Stimulated activated CD8-positive, alpha-beta memory T cell treated with anti-CD3 and anti-CD28 coated beads, Interleukin-12 subunit alpha, Interleukin-12 subunit beta, amount 100 ng/mL, for 1 hour (primary cell): ENCODE measurements at regions not wholly inside any gene's neighbourhood (a gene's known extent, or its start where the extent isn't known, plus 50 kb on each side); places are given as distances from the start of the nearest gene placed in this dataset.

Experiments used
- DNase-seq: peaks from one replicate; pipeline ENCODE4 v3.0.0-alpha.2; 2020; ENCODE audit warnings: low read depth

- no peak for DNase-seq
Observed at GRCh38 chr17:14474591-14474990, 173.7 kb downstream of the HS3ST3B1 start.

- no peak for DNase-seq
Observed at GRCh38 chr17:14471052-14471451, 170.2 kb downstream of the HS3ST3B1 start.

GRCh38 chr17:14470417-14470816 lies 169.5 kb downstream of the HS3ST3B1 start:
- no peak for DNase-seq

GRCh38 chr17:14469971-14470370 lies 169.1 kb downstream of the HS3ST3B1 start:
- no peak for DNase-seq

DNA sequence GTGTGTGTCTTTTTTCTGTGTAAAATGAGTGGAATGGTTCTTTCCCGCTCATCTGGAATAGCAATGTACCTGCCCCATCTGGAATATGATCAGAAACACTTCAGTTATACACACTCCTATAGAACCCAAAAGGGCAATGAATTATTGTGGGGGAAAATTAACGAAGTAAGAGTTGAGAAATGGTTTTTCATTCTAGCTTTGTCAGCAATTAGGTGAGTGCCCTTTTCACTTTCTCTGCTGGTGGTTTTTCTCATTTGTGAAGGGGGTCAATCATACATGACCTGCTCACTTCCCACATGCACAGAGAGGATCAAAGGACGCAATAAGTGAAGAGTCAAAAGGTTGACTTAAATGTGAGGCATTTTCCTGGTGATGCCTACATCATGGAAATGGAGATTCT lies 168.0 kb downstream of the HS3ST3B1 start:
- no peak for DNase-seq

DNA sequence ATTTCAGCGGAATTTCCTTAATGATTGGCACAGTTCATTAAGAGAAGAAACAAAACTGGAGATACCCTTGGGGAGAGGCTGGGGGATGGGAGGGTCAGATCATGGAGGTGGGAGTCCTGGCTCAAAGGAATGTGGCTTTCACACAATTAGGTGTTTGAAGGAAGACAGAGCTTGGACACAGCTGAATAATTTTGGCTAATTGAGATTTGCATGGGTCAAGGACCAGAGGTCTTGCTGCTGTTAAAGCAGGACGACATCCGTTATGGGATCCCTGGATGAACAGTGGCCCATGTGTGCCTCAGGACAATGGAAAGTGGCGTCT lies 160.3 kb downstream of the HS3ST3B1 start:
- DNase-seq: no peak

DNA sequence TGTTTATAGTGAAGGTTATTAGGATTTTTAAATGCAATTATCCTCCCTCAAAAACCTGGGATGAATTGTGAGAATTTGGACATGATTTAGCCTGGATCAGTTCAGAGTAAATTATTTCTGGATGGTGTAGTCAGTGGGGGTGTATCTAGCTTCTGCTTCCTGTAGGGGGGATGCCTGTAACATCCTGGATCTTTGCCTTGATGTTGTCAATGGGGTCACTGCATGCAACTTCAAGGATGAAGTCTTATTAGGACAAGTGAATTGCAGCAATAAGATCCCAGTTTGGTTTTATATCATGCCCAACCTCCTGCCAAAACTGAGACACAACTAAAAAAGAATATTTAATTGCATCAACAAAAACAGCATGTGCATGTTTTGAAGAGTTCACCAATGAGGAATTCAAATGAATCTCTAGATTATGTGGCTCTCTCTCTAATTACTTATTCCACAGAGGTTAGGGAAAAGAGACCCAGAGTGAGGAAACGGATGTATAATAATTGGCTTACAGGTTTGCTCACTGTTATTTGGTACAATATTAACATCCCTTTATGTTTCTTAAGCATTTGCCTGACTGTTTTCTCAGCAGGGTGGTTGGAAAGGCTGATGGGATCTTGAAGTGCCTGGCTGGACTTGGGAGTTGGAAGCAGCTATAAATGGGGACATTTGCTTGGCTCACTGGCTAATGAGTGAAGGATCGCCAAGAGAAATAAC lies 159.8 kb downstream of the HS3ST3B1 start:
- no peak for DNase-seq

DNA sequence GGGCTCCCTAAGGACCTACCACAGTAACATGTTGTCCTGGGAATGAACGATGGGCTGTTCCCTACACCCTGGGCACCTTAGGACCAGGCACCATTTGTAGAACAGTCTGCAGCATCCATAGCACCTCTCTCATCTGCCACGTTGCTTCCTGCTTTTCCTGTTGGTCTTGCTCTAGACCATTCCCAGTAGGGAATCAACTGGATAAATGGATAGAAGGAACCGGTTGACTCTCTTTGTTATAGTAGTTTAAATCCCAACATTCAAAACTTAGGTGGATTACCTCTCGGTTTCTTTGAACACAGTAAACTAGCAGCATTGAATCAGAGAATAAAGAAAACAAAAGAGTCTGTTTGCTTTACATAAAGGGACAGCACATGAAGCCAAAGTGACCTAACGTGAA lies 159.1 kb downstream of the HS3ST3B1 start:
- no peak for DNase-seq

DNA sequence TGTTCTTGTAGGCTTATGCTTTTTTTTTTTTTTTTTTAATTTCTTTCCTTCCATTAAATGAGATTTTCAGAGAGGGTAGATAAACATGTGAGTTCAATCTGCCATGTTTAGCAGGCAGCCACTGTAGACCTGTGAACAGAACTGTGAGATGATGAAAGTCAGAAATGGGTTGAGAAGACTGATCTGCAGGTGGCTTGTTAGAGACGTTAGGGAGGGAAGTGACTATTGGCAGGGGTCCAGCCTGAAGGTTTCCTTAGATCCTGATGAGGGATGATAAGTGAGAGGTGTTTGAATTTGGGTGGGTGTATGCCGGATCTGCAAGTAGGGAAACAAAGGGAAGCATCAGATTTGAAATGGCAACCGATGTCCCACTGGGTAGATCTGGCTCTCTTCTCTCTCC lies 157.8 kb downstream of the HS3ST3B1 start:
- DNase-seq: no peak

DNA sequence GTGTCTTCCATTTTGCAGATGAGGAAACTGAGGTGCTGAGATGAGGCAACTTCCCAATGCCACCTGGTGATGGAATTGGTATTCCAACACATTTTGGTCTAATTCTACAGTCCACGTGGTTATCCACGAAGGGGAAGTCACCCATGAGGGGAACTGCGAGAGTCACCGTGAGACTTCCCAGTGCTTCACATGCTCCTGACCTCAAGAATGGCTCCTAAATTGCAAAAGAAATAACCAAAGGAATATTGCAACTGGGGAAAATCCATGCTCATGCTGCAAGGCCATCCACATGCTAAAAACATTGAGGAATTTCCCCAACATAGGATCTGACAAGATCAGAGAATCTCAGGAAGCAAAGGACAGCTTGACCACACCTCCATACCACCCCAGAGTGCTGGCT lies 153.9 kb downstream of the HS3ST3B1 start:
- no peak for DNase-seq

GRCh38 chr17:14452856-14453255 lies 152.0 kb downstream of the HS3ST3B1 start:
- DNase-seq: no peak

- no peak for DNase-seq
Observed at GRCh38 chr17:14451729-14452191, 150.9 kb downstream of the HS3ST3B1 start.

DNA sequence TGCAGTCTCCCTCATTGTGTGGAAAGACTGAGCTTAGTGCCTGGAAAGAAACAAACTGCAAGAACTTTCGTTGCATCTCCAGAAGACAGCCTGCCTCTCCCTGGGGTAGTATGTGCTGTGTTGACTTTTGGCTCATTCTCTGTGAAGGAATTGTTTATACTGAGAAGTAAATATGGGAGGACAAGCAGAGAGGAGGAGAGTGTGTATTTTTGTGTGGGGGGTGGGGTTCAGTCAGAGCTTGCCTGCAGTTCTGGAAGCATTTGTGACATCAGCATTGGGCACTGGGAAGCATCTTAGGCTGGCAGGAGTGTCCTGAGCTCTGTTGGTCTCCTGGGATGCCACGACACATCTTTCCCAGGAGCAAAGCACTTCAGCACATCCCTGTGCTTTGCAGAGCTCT lies 147.9 kb downstream of the HS3ST3B1 start:
- no peak for DNase-seq

- no peak for DNase-seq
Observed at GRCh38 chr17:14446825-14447224, 145.9 kb downstream of the HS3ST3B1 start.

GRCh38 chr17:14444915-14445314 lies 144.0 kb downstream of the HS3ST3B1 start:
- DNase-seq: no peak

DNA sequence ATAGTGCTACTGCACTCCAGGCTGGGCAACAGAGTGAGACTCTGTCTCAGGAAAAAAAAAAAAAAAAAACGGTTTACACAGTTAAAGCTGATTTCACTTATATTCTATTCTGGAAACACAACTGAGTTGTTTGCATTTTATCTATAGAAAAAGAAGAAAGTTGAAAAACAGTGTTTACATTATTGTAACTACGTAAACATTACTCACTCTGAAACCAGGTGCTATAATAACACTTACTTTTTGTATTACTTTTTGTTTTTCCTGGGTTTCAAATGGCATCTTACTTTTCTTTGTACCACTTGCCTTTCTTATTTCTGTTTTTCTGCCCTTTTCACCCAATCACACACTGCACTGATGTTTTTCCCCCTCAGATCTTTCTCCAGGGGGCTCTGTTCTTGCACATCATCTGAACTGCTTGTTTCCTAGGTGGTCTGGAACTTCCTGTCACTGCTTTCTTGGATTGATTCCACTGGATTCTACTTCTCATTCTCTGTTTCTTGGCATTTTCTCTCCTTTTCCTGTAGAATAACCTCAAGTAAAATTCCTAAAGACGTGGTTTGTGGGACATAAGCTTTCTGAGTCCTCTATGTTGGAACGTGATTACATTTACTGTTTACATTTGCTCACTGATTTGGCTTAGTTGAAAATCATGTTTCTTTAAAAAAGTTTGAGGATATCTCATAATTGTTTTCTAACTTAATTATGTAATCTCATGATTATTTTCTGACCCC lies 142.1 kb downstream of the HS3ST3B1 start:
- DNase-seq: no peak

DNA sequence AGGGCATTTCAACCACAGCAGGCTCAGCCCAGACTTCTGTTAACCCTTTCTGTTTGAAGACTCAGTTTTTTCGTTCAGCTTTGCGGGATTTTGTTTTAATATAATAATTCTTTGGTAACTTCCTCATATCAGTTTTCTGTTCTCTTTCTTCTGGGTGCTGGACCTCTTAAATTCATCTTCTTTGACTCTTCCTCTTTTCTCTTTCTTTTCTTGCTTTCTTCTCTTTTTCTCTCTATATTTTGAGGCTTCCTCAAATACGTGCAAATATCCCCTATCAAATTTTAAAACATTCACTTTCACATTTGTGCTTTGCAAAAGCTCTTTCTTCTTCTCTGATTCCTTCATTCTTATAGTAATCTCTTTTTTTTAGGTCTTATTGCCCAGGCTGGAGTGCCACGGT lies 136.3 kb downstream of the HS3ST3B1 start:
- no peak for DNase-seq

DNA sequence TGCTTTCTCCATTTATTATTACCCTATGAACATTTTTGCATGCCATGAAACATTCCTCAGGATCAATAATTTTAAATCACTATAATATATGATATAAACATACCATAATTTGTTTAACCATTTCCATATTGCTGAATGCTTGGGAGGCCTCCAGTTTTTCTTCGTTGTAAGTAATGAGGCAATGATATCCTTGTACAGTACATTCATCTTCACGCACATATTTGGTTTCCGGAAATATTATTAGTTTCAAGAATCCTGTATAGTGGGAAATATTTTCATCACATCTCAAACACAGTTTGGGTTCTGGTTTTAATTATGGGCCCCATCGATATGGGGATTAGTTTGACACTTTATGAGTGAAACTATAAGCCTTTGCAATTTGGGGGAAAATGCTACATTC lies 135.4 kb downstream of the HS3ST3B1 start:
- no peak for DNase-seq

DNA sequence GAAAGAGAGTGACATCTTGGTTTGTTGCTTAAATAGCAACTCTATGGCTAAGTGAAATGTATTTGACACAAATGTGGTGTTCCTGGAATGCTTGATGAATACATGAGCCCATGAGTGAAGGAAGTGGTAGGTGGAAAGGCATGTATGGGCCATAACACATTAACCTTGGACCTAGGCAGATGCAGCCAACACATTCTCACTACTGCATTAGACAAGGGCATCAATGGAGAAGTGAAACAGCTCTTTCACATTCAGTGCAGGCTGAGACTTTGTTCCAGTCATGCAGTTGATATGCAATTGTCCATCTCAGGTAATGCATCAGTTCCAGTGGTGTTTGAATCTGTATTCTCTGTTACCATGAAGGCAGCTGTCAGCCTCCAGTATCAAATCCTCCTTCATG lies 133.6 kb downstream of the HS3ST3B1 start:
- no peak for DNase-seq

DNA sequence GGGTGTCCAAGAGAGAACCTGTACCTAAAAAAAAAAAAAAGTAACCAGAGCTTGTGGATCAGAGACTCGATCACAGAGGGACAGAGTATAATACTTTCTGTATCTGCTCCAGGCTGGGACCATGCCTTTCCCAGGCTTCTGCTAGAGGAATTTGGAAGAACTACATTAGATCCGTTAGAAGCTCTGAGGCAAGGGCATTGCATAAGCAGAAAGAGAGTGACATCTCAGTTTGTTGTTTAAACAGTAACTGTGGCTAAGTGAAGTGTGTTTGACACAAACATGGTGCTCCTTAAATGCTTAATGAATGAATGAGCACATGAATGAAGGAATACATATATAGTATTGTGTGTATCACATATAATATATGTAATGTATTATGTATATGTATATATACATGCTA lies 131.2 kb downstream of the HS3ST3B1 start:
- DNase-seq: no peak

GRCh38 chr17:14429084-14429483 lies 128.2 kb downstream of the HS3ST3B1 start:
- no peak for DNase-seq

GRCh38 chr17:14428648-14429029 lies 127.8 kb downstream of the HS3ST3B1 start:
- DNase-seq: no peak

- peak; percentile 33 for DNase-seq
Observed at GRCh38 chr17:14427900-14428647, 127.2 kb downstream of the HS3ST3B1 start.
